CD14-positive monocyte (primary cell): ENCODE measurements at regions not wholly inside any gene's neighbourhood (a gene's known extent, or its start where the extent isn't known, plus 50 kb on each side); places are given as distances from the start of the nearest gene placed in this dataset.

ENCODE experiments used
- DNase-seq, 3 donors: peaks; one replicate each; pipeline ENCODE4 v3.0.0-alpha.2; 2011 to 2022
- H2AFZ ChIP-seq: 2 replicates; pipeline ENCODE4 v1.6.0; 2012; ENCODE audit warnings: mild to moderate bottlenecking, low read depth, low read length, inconsistent platforms; ENCODE audit not compliant: insufficient read depth, poor library complexity, severe bottlenecking
- H3K27ac ChIP-seq, 2 donors: 1 replicate in 1 of 2; 2 replicates in 1 of 2; pipeline ENCODE4 v1.5.1; 2012 to 2013; ENCODE audit warnings: low read length in 2 of 2, control low read depth in 1 of 2, inconsistent platforms in 1 of 2, low read depth in 1 of 2, mild to moderate bottlenecking in 1 of 2
- H3K27me3 ChIP-seq, 2 donors: one replicate each; pipeline versions ENCODE4 v1.6.0 to v1.6.1; 2011 to 2013; ENCODE audit warnings: low read length in 2 of 2; ENCODE audit not compliant: control insufficient read depth in 2 of 2, insufficient read depth in 2 of 2
- H3K36me3 ChIP-seq, 2 donors: replicated peaks in 1 of 2; 1 replicate in 1 of 2; 2 replicates in 1 of 2; pipeline versions ENCODE4 v1.5.1 to v1.6.1; 2012 to 2013; ENCODE audit warnings: low read length in 2 of 2, control low read depth in 1 of 2, inconsistent platforms in 1 of 2, mild to moderate bottlenecking in 1 of 2; ENCODE audit not compliant: insufficient read depth in 2 of 2, control insufficient read depth in 1 of 2
- H3K4me1 ChIP-seq, 2 donors: 1 replicate in 1 of 2; 2 replicates in 1 of 2; pipeline versions ENCODE4 v1.5.1 to v1.6.1; 2012 to 2013; ENCODE audit warnings: low read length in 2 of 2, control low read depth in 1 of 2, inconsistent platforms in 1 of 2, mild to moderate bottlenecking in 1 of 2, moderate library complexity in 1 of 2; ENCODE audit not compliant: insufficient read depth in 2 of 2, control insufficient read depth in 1 of 2
- H3K4me2 ChIP-seq: replicated peaks from 2 replicates; pipeline ENCODE3; 2012; ENCODE audit warnings: low read length, moderate library complexity, mild to moderate bottlenecking; ENCODE audit not compliant: poor library complexity, severe bottlenecking; ENCODE audit errors: extremely low read depth
- H3K4me3 ChIP-seq, 3 experiments: fragments of 200-600 bp in 1 of 3; sonication (generic) in 1 of 3; replicated peaks in 1 of 3; 1 replicate in 2 of 3; 2 replicates in 1 of 3; pipeline ENCODE4 v1.5.1; 2011 to 2013; ENCODE audit warnings: low read length in 3 of 3, mild to moderate bottlenecking in 3 of 3, control low read depth in 2 of 3, low read depth in 2 of 3, inconsistent platforms in 1 of 3, moderate library complexity in 1 of 3
- H3K79me2 ChIP-seq: 2 replicates; pipeline ENCODE4 v1.6.0; 2012; ENCODE audit warnings: mild to moderate bottlenecking, control low read depth, inconsistent platforms, low read length, moderate library complexity; ENCODE audit not compliant: insufficient read depth
- H3K9ac ChIP-seq: 2 replicates; pipeline ENCODE4 v1.6.0; 2017; ENCODE audit warnings: low read length, mild to moderate bottlenecking; ENCODE audit not compliant: insufficient read depth, poor library complexity, severe bottlenecking
- H3K9me3 ChIP-seq, 2 donors: replicated peaks in 1 of 2; 1 replicate in 1 of 2; 2 replicates in 1 of 2; pipeline versions ENCODE4 v1.5.1 to v1.6.1; 2012 to 2013; ENCODE audit warnings: low read length in 2 of 2, control low read depth in 1 of 2; ENCODE audit not compliant: control insufficient read depth in 1 of 2, insufficient read depth in 1 of 2
- H4K20me1 ChIP-seq: 2 replicates; pipeline ENCODE4 v1.6.0; 2012; ENCODE audit warnings: mild to moderate bottlenecking, low read length, control low read depth, moderate library complexity; ENCODE audit not compliant: insufficient read depth
- H3K27ac Mint-ChIP-seq, 7 donors: one replicate each; pipeline ENCODE4 v1.8.0; 2020; ENCODE audit warnings: mild to moderate bottlenecking in 7 of 7, mixed read lengths in 7 of 7, moderate library complexity in 6 of 7, inconsistent platforms in 2 of 7
- H3K27me3 Mint-ChIP-seq, 3 donors: one replicate each; pipeline ENCODE4 v1.8.0; 2021 to 2022; ENCODE audit warnings: low read depth in 3 of 3, mild to moderate bottlenecking in 3 of 3, mixed read lengths in 3 of 3, moderate library complexity in 3 of 3, inconsistent platforms in 1 of 3
- H3K36me3 Mint-ChIP-seq, 2 donors: one replicate each; pipeline ENCODE4 v1.8.0; 2020; ENCODE audit warnings: mixed read lengths in 2 of 2, inconsistent platforms in 1 of 2, mild to moderate bottlenecking in 1 of 2
- H3K4me1 Mint-ChIP-seq: one replicate; pipeline ENCODE4 v1.8.0; 2020; ENCODE audit warnings: mild to moderate bottlenecking, mixed read lengths
- H3K4me3 Mint-ChIP-seq, 2 donors: one replicate each; pipeline ENCODE4 v1.8.0; 2020; ENCODE audit warnings: mild to moderate bottlenecking in 2 of 2, mixed read lengths in 2 of 2, moderate library complexity in 1 of 2
- H3K9me3 Mint-ChIP-seq, 7 donors: one replicate each; pipeline ENCODE4 v1.8.0; 2020 to 2022; ENCODE audit warnings: mixed read lengths in 7 of 7, mild to moderate bottlenecking in 6 of 7, moderate library complexity in 6 of 7, inconsistent platforms in 2 of 7
- WGBS: methylation state at CpG from one replicate; pipeline ENCODE4 v1.1.5; 2013; ENCODE audit warnings: missing lambda C conversion rate; ENCODE audit not compliant: insufficient coverage; 5-methylcytosine and 5-hydroxymethylcytosine counted together
- intact Hi-C, 2 donors: fragments of 100-400 bp; cut with micrococcal nuclease; formaldehyde crosslinking; loops; one replicate each; pipeline versions ENCODE4 v1.15.0 to v1.15.1; 2023
- TF ChIP-seq, protein P1 (sequence below): fragments of 200-600 bp; IDR thresholded peaks from one replicate; pipeline ENCODE4 v1.8.0; 2022; ENCODE audit warnings: antibody characterized with exemption, mild to moderate bottlenecking

- TF ChIP-seq, protein P1, sequence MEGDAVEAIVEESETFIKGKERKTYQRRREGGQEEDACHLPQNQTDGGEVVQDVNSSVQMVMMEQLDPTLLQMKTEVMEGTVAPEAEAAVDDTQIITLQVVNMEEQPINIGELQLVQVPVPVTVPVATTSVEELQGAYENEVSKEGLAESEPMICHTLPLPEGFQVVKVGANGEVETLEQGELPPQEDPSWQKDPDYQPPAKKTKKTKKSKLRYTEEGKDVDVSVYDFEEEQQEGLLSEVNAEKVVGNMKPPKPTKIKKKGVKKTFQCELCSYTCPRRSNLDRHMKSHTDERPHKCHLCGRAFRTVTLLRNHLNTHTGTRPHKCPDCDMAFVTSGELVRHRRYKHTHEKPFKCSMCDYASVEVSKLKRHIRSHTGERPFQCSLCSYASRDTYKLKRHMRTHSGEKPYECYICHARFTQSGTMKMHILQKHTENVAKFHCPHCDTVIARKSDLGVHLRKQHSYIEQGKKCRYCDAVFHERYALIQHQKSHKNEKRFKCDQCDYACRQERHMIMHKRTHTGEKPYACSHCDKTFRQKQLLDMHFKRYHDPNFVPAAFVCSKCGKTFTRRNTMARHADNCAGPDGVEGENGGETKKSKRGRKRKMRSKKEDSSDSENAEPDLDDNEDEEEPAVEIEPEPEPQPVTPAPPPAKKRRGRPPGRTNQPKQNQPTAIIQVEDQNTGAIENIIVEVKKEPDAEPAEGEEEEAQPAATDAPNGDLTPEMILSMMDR, result no peak
- H4K20me1 ChIP-seq, result no peaks in the 10 kb centered on the region
- Mint-ChIP-seq H3K27ac (peak overlapping the region in 3 of 7 donors; percentile 11 to 58 (median 40)), H3K36me3 (no peaks in the 10 kb centered on the region), H3K9me3 (no peaks in the 10 kb centered on the region), H3K4me3 (no peak overlapping the region), H3K27me3 (peaks cover 0 to 2% (median 0%) of the 10 kb centered on the region in 3 donors), H3K4me1 (peaks cover 9% of the 10 kb centered on the region)
- 100% methylated on average over 2 of the region's 3 CpGs for WGBS
- DNase-seq, result no peak
- no peak overlapping the region for H3K27ac ChIP-seq
- no peak overlapping the region for H3K4me2 ChIP-seq
- no peaks in the 10 kb centered on the region for H3K79me2 ChIP-seq
- H3K9ac ChIP-seq, result no peak overlapping the region
- H3K27me3 ChIP-seq, result no peaks in the 10 kb centered on the region
- no peak overlapping the region for H2AFZ ChIP-seq
- H3K36me3 ChIP-seq, result no peaks in the 10 kb centered on the region
- intact Hi-C loops, result no loop called here
- no peak overlapping the region for H3K4me3 ChIP-seq
- no peaks in the 10 kb centered on the region for H3K4me1 ChIP-seq
- H3K9me3 ChIP-seq, result no peaks in the 10 kb centered on the region
Observed at GRCh38 chr10:88218362-88218761, 354.9 kb downstream of the PTEN start.

GRCh38 chr10:88219753-88220152 is 356.3 kb downstream of the PTEN start:
- H3K9ac ChIP-seq, result no peak overlapping the region
- no peaks in the 10 kb centered on the region for H3K36me3 ChIP-seq
- intact Hi-C loops, result no loop called here
- peaks cover 9% of the 10 kb centered on the region for H3K4me1 Mint-ChIP-seq
- H3K4me3 ChIP-seq, result no peak overlapping the region
- no peaks in the 10 kb centered on the region for H3K79me2 ChIP-seq
- 100% methylated on average over 1 of the region's 2 CpGs for WGBS
- H3K27me3 Mint-ChIP-seq, result peaks cover 0 to 2% (median 0%) of the 10 kb centered on the region in 3 donors
- no peak overlapping the region for H3K4me3 Mint-ChIP-seq
- H2AFZ ChIP-seq, result no peak overlapping the region
- no peak overlapping the region for H3K27ac ChIP-seq
- no peak for DNase-seq
- no peaks in the 10 kb centered on the region for H3K9me3 Mint-ChIP-seq
- H3K27me3 ChIP-seq, result no peaks in the 10 kb centered on the region
- TF ChIP-seq, protein P1, result no peak
- H3K4me2 ChIP-seq, result no peak overlapping the region
- H3K27ac Mint-ChIP-seq, result no peak overlapping the region
- H4K20me1 ChIP-seq, result no peaks in the 10 kb centered on the region
- H3K9me3 ChIP-seq, result no peaks in the 10 kb centered on the region
- no peaks in the 10 kb centered on the region for H3K36me3 Mint-ChIP-seq
- H3K4me1 ChIP-seq, result no peaks in the 10 kb centered on the region
